ENCODE measurements at regions not wholly inside any gene's neighbourhood (a gene's known extent, or its start where the extent isn't known, plus 50 kb on each side); places are given as distances from the start of the nearest gene placed in this dataset.

DNA sequence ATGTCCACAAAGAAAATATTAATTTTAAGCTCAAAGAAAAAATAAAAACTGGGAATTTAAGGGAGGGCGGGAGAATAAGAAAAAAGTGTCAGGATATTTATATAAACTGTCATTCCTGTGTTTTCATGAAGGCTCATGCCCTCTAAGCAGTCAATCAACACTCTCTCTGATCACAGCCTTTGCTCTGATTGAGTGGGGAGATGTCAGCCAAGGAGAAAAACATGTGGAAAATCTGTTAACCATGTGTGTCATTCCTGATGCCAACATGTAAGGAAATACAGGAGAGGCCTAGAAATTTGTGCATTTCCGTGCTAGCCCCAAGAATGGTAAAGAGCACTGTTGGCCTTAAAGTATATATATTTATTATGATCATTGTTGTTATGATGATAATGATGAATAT is 137.9 kb upstream of the IRX5 start:
- no peaks in the 10 kb centered on the region for H3K4me1 ChIP-seq
- TF ChIP-seq, protein P1, sequence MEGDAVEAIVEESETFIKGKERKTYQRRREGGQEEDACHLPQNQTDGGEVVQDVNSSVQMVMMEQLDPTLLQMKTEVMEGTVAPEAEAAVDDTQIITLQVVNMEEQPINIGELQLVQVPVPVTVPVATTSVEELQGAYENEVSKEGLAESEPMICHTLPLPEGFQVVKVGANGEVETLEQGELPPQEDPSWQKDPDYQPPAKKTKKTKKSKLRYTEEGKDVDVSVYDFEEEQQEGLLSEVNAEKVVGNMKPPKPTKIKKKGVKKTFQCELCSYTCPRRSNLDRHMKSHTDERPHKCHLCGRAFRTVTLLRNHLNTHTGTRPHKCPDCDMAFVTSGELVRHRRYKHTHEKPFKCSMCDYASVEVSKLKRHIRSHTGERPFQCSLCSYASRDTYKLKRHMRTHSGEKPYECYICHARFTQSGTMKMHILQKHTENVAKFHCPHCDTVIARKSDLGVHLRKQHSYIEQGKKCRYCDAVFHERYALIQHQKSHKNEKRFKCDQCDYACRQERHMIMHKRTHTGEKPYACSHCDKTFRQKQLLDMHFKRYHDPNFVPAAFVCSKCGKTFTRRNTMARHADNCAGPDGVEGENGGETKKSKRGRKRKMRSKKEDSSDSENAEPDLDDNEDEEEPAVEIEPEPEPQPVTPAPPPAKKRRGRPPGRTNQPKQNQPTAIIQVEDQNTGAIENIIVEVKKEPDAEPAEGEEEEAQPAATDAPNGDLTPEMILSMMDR (IDR thresholded peaks at IDR 0.05), result no peak
- TF ChIP-seq POLR2A (IDR thresholded peaks at IDR 0.05), result no peak
- H3K9me3 ChIP-seq, result no peaks in the 10 kb centered on the region
- no peak overlapping the region for H3K4me3 ChIP-seq
- no peaks in the 10 kb centered on the region for H3K36me3 ChIP-seq
- intact Hi-C loops (cut with DNase I; ENCODE audit: low total_unique reads), result no loop called here
- H3K27me3 ChIP-seq, result no peaks in the 10 kb centered on the region
- no peak for DNase-seq
- H3K27ac ChIP-seq, result no peak overlapping the region

DNA sequence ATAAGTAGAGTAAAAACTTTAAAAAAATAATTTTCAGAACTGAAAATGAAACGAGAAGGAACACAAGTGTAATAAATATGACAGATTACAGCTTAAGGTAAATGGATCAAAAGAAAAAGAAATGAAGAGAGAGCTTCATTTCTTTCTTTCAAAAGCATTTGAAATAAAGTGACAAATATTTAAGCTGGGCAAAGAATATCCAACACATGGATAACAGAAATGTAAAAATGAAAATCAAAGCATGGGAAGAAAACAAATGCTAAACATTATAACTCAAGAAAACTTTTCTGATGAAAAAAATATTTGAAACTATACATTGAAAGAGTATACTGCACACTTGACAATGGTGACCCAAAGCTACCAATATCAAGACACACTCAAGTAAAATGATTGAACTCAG is 143.6 kb upstream of the IRX5 start:
- TF ChIP-seq, protein P1 (IDR thresholded peaks at IDR 0.05), result no peak
- no peak for TF ChIP-seq POLR2A (IDR thresholded peaks at IDR 0.05)
- Histone ChIP-seq H3K27ac (no peak overlapping the region), H3K9me3 (no peaks in the 10 kb centered on the region), H3K27me3 (no peaks in the 10 kb centered on the region), H3K4me3 (no peak overlapping the region), H3K36me3 (no peaks in the 10 kb centered on the region), H3K4me1 (no peaks in the 10 kb centered on the region)
- DNase-seq, result no peak
- intact Hi-C loops (cut with DNase I; ENCODE audit: low total_unique reads), result no loop called here

DNA sequence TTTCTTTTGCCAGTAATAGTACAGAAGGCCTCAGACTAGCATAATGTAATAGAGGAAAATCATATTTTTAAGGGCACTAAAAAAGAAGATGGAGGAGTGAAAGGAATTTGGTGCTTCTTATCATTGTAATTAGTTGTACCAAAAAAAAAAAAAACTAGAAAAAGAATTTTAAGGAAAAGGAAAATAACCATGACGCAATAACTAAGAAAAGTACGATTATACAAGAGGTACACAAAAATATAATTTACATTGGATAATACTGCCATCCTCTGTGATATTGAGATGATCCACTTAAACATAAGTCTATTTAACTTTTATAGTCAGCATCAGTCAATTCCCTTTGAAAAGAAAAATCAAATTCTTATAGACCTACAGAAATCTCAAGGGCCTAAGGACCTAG is 146.7 kb upstream of the IRX5 start:
- H3K27me3 ChIP-seq, result no peaks in the 10 kb centered on the region
- DNase-seq, result no peak
- intact Hi-C loops (cut with DNase I; ENCODE audit: low total_unique reads), result no loop called here

GRCh38 chr16:54783226-54783625 is 147.4 kb upstream of the IRX5 start:
- DNase-seq, result no peak
- intact Hi-C loops (cut with DNase I; ENCODE audit: low total_unique reads), result no loop called here
- Histone ChIP-seq H3K9me3 (no peaks in the 10 kb centered on the region), H3K36me3 (no peaks in the 10 kb centered on the region), H3K27me3 (no peaks in the 10 kb centered on the region), H3K4me1 (no peaks in the 10 kb centered on the region), H3K4me3 (no peak overlapping the region), H3K27ac (no peak overlapping the region)
- TF ChIP-seq, protein P1 (IDR thresholded peaks at IDR 0.05), result no peak
- TF ChIP-seq POLR2A (IDR thresholded peaks at IDR 0.05), result no peak

More for the DNA sequence above, 146.7 kb upstream of the IRX5 start:
- no peak overlapping the region for H3K27ac ChIP-seq
- no peak overlapping the region for H3K4me3 ChIP-seq
- H3K36me3 ChIP-seq, result no peaks in the 10 kb centered on the region
- no peaks in the 10 kb centered on the region for H3K4me1 ChIP-seq
- TF ChIP-seq, protein P1 (IDR thresholded peaks at IDR 0.05), result no peak
- TF ChIP-seq POLR2A (IDR thresholded peaks at IDR 0.05), result no peak
- H3K9me3 ChIP-seq, result no peaks in the 10 kb centered on the region

- Histone ChIP-seq H3K9me3 (no peaks in the 10 kb centered on the region), H3K4me3 (no peak overlapping the region), H3K36me3 (no peaks in the 10 kb centered on the region), H3K27me3 (no peaks in the 10 kb centered on the region), H3K27ac (no peak overlapping the region), H3K4me1 (no peaks in the 10 kb centered on the region)
- intact Hi-C loops (cut with DNase I; ENCODE audit: low total_unique reads), result no loop called here
- DNase-seq, result no peak
- TF ChIP-seq POLR2A (IDR thresholded peaks at IDR 0.05), result no peak
- TF ChIP-seq, protein P1 (IDR thresholded peaks at IDR 0.05), result no peak
These were observed 150.4 kb upstream of the IRX5 start for GRCh38 chr16:54780266-54780665.
